HG03066 (cell line): ENCODE measurements at regions not wholly inside any gene's neighbourhood (a gene's known extent, or its start where the extent isn't known, plus 50 kb on each side); places are given as distances from the start of the nearest gene placed in this dataset.
"Not testable (repeated sequence)": the region's sequence is repeated elsewhere in the genome, so short reads cannot be mapped to it uniquely, and the experiment has no call there.

Experiments
- ATAC-seq: cut with Tn5 transposase; IDR thresholded peaks from one replicate; pipeline ENCODE4 v1.9.1; 2021; ENCODE audit warnings: low read depth; ENCODE audit not compliant: unreplicated experiment

GRCh38 chr21:6553505-6554376 is 3967.6 kb upstream of the TPTE start:
- not testable (repeated sequence) for ATAC-seq

- ATAC-seq, result not testable (repeated sequence)
Observed at GRCh38 chr21:6554377-6554864, 3967.0 kb upstream of the TPTE start.

- ATAC-seq, result not testable (repeated sequence)
Observed at GRCh38 chr21:6556516-6556915, 3964.9 kb upstream of the TPTE start.

GRCh38 chr21:6557415-6557814 is 3964.0 kb upstream of the TPTE start:
- not testable (repeated sequence) for ATAC-seq

GRCh38 chr21:6561168-6561567 is 3960.2 kb upstream of the TPTE start:
- not testable (repeated sequence) for ATAC-seq

- ATAC-seq, result not testable (repeated sequence)
Observed at GRCh38 chr21:6561578-6561977, 3959.8 kb upstream of the TPTE start.

- not testable (repeated sequence) for ATAC-seq
Observed at GRCh38 chr21:6564543-6565166, 3956.7 kb upstream of the TPTE start.

GRCh38 chr21:6565190-6566094 is 3955.9 kb upstream of the TPTE start:
- not testable (repeated sequence) for ATAC-seq

- ATAC-seq, result not testable (repeated sequence)
Observed at GRCh38 chr21:6567542-6567941, 3953.8 kb upstream of the TPTE start.

GRCh38 chr21:6569152-6569551 is 3952.2 kb upstream of the TPTE start:
- ATAC-seq, result not testable (repeated sequence)

GRCh38 chr21:6569587-6570392 is 3951.6 kb upstream of the TPTE start:
- ATAC-seq, result not testable (repeated sequence)

GRCh38 chr21:6570700-6571368 is 3950.5 kb upstream of the TPTE start:
- not testable (repeated sequence) for ATAC-seq

GRCh38 chr21:6573576-6573975 is 3947.8 kb upstream of the TPTE start:
- not testable (repeated sequence) for ATAC-seq

- not testable (repeated sequence) for ATAC-seq
Observed at GRCh38 chr21:6579801-6580200, 3941.6 kb upstream of the TPTE start.
